ENCODE measurements at regions not wholly inside any gene's neighbourhood (a gene's known extent, or its start where the extent isn't known, plus 50 kb on each side); places are given as distances from the start of the nearest gene placed in this dataset.
"Not testable (repeated sequence)": the region's sequence is repeated elsewhere in the genome, so short reads cannot be mapped to it uniquely, and the experiment has no call there.

DNA sequence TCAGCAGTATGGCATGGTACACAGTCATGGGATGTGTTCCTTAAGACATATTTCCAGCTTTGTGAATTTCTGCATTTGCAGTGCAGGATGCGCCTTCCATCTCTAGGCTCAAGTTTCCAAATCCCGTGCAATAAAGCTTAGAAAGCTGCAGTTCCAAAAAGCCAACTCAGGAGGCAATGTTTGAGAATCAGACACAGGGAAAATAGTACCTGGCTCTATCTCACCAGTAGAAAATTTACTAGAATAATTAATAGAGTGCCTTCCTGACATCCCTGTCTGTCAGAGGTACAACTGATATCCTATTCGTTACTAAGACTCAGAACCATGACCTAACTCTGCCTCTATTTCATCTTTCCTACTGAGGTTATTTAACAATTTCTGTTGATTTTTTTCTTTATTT is 1333.0 kb downstream of the PCDH19 start:
- no peak for DNase-seq

DNA sequence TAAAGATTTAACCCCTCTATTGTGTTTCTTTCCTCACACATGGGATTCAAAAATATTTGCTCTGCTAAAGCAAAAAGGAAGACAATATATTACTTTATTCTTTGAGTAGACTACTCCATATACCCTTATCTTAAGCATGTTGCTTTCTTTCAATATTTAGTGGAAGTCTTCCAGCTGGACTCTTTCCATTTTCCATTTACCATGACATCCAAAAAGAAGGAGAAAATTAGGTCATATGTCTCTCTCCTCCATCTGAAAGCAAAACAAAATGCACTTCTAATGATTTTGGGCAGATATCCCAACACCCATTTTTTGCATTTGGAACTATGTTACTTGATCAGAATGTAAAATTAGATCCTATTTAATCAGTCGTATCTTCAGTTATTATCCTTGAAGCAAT is 1336.5 kb downstream of the PCDH19 start:
- DNase-seq: no peak

DNA sequence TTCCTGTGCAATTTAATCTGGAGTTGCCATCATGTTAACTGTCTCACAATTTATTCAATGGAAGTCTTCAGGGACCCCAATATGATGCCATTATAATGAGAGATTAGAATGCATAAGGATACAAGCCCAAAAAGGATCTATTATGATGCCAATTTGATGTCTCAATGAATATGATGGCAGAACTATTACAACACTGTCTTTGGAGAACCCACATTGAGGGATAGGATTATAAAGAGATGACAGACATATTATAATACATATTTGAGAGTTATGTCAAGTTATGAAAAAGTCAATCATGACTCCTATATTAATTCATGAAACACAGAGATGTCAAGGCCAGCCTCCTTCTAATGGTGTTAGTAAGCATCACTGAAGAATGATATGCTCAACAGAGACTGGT is 1358.4 kb downstream of the PCDH19 start:
- no peak for DNase-seq

DNA sequence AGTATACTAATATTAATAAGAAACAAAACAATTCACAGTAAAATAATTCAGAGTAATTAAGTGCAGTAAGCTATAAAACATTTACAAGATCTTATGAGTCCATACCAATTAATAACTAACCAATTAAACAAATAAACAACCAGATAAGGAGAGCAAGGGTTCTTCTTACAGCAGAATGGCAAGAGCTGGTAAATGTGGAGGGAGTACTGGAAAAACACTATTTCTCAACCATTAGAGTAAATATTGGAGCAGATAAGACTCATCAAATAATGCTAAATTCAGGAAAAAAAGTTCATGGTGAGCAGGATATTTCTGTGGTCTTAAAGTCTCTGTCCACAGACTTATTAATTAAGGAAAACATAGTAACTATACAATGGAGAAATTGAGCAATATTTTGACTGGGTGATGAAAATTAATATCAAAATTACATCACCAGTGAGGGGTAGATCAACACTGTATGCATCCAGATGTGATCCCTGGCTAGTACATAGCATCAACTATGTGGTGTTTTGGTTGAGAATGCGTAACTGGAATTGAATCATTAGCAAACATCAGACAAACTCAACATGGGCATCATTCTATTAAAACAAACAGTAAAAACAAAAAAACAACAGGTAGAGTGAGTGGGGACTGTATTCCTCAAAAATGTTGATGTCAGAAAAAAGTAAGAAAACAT is 1376.7 kb downstream of the PCDH19 start:
- no peak for DNase-seq

DNA sequence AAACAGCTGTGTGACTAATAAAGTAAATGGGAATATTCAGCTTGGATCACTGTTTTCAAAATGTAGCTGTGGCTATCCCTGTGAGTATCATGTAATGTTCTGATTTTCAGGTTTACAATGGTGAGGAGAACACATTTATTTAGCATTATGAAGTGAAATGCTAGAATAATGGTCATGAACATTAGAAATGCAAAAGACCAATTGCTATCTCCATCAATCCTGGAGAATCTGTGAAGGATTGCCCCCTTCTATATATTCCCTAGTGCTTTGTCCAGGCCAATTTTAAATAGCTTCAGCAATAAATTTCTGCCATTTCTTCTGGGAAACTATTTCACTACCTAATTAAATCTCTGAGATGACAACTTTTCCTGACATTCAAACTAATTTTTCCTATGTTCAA is 1399.1 kb downstream of the PCDH19 start:
- no peak for DNase-seq

DNA sequence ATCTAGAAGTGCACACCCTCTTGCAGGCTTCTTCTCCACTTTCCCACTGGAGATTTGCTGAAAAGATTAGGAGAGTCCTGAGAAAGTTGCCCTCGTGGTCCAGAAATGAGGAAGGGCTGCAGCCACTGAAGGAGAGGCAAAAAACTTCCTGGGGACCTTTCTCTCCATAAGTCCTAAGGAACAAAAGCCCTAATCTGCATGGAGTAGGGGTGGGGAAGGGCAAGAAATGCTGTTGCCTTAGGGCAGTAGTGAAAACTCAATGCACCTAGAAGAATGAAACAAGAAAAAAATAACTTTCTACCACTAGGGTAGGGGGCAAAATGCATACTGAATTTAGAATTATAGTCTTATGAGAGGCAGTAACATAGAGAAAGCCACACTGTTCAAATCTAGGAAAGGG is 1408.8 kb downstream of the PCDH19 start:
- DNase-seq: no peak

DNA sequence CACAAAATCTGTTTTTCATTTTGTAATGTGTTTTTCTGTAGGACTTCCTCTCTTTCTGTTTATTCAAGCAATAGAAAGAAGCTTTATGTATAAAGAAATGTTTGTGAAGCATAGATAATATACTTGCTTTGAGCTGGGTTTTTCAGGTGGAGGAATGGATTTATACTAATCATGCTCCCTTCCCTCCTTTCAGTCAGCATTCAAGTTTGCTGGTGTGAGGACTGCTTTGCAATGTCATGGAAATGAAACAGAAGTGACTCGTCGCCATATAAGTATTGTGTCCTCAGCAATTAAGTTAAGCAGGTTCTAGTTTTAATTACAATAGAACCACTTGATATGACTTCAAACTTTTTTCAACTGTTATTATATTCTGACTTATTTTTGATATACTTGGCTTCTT is 1447.1 kb downstream of the PCDH19 start:
- DNase-seq: no peak

DNA sequence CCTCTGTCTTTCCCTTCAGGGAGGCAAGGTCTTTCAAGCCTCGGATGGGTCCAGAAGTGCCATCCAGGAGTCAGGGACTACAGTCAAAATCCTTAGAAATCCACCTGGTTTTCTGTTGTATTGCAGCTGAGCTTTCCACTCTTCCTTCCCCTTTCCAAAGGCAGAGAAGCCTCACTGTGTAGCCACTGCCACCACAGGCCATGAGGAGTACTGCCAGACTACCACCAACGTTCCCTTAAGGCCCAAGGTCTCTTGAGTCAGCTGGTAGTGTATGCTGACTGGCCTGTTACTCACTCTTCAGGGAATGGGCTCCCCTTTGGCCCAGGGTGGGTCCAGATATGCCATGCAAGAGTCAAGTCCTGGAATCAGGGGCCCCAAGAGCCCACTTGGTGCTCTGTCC is 1454.1 kb downstream of the PCDH19 start:
- DNase-seq: no peak

DNA sequence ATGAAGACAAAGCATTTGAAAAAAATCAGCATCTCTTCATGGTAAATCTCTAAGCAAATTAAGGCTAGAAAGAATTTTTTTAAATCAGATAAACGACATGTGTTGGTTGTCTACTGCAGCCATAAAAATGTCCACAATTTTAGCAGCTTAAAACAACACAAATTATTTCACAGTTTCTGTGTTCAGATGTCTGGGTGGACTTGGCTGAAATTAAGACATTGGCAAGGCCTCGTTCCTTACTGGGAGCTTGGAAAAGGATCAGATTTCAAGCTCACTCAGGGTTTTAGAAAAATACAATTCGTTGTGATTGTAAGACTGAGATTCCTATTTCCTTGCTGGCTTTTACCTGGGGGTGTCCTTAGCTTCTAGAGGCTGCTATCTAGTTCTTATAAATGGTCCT is 1470.6 kb downstream of the PCDH19 start:
- no peak for DNase-seq

DNA sequence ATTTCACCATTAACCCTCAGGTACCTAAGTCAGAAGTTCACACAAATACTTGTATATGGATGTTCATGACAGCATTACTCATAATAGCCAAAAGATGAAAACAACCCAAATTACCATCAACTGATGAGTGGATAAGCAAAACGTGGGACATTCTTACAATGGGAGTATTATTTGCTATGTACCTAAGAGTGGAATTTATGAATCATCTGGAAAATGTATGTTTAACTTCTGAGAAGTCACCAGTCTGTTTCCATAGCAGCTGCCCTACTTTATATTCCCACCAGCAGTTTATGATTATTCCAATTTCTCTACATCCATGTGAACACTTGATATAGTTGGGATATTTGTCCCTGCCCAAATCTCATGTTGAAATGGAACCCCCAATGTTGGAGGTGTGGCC is 1478.9 kb downstream of the PCDH19 start:
- no peak for DNase-seq

DNA sequence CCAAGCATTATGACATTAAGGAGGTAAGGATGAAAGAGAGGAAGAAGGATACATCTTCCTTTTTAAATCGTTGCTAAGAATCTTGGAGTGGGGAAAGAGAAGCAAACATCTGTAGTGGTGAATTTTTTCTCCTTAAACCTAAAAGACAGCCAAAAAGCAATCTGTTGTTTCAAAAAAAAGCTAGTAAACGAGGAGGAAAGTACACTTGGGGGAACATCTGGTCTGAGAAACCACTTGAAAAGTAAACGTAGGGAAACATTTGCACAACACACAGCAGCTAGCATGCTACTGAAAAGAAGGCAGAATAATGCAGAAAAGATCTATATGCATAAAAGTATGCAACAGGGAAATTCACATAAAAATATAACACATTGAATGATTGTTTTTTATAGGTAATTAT is 1485.6 kb downstream of the PCDH19 start:
- DNase-seq: no peak

DNA sequence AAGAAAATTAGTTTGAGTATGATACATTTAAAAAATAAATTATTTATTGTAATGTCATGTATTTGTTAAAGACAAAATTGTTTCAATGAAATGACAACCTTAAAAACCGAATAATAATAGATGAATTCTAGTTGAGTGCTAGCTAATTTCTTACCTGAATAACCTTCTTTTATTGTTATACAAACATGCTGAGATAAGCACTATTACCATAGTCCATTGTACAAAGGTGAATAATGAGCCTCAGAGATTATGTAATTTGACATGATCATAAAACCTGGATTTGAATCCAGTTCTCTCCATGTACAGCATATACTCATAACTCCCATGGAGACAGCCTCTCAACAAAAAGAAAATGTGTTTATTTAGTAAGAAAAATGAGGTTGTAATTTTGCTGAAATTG is 1512.9 kb downstream of the PCDH19 start:
- DNase-seq: no peak

DNA sequence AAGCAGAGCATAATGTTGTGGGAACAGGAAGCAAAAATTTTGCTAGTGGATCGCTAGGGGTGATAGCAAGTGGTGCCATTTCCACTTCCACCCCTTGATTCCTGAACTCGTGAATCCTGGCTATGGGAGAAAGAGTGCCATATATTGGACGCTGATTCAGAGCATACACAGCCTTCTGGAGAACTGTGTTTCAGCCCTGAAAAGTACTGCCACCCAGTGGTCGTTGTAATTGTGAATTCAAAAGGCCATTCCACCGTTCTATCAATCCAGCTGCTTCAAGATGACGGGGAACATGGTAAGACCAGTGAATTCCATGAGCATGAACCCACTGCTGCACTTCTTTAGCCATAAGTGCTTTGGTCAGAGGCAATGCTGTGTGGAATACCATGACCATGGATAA is 1559.4 kb downstream of the PCDH19 start:
- not testable (repeated sequence) for DNase-seq
